CD4-positive, alpha-beta T cell treated with Interleukin-10 for 1 hour (primary cell): ENCODE measurements at regions not wholly inside any gene's neighbourhood (a gene's known extent, or its start where the extent isn't known, plus 50 kb on each side); places are given as distances from the start of the nearest gene placed in this dataset.
A peak's percentile ranks its signal among the peaks of the same experiment; 100 is the strongest.
"Not testable (repeated sequence)": the region's sequence is repeated elsewhere in the genome, so short reads cannot be mapped to it uniquely, and the experiment has no call there.

Source experiments
- DNase-seq: peaks from one replicate; pipeline ENCODE4 v3.0.0-alpha.2; 2020

- DNase-seq: no peak
Measured at GRCh38 chr12:92384571-92384970, 238.9 kb upstream of the BTG1 start.

DNA sequence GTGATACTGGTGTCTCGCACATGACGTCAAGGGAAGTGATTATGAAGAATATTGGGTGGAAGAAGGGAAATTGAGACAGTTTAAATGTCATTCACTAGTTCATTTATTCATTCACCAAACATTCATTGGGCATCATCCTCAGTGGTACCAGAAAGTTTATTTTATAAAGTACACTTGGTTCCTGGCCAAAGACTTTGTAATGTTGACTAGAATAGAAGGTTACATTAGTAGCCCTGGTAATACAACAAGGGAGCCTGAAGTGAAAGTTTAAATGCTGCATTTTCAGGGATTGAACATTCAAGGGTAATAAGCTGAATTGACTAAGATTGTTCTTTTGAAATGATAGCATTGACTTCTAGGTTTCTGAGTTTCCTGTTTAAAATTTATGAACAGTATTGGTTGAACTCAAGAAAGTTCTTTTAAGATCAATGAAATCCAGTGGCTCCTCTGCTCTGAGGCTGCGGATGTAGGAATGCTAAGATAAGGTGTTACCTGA lies 236.8 kb upstream of the BTG1 start:
- no peak for DNase-seq

GRCh38 chr12:92381856-92382255 lies 236.2 kb upstream of the BTG1 start:
- no peak for DNase-seq

DNA sequence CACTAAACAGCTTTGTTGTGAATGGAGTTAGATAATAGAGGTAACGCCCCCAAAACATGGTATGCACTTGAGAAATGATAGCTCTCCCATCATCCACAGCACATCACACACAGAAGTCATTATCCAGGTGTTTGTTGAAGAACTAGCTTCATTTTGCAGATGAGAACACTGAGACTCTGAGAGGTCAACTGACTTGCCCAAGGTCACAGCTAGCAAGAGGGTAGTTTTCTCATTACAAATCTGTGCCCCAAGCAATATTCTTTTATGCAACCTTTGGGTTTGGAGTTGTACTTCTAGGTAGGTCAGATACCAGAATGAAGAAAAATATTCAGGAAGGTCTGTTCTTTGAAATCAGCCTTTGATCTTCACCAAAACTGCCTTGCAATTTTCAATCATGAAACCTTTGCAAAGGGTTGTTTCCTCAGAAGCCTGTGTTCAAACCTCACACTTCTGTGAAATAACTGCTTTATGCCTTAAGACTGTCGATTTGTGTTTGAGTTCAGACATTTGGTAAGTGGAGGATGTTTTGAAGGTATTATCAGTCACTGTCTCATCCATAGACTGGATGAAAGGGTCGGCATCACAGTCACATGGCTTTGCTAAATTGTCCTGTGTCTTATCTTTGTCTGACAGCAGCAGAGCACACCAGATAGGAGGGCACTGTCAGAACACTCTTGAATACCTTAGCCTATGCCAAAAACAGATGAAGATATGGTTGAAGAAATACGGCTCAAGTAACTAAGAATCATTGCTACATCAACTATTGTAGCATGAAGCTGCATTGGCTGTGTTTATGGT lies 233.2 kb upstream of the BTG1 start:
- DNase-seq: peak; percentile 33

GRCh38 chr12:92375504-92375903 lies 229.9 kb upstream of the BTG1 start:
- not testable (repeated sequence) for DNase-seq

- no peak for DNase-seq
Measured at GRCh38 chr12:92370828-92371227, 225.2 kb upstream of the BTG1 start.

DNA sequence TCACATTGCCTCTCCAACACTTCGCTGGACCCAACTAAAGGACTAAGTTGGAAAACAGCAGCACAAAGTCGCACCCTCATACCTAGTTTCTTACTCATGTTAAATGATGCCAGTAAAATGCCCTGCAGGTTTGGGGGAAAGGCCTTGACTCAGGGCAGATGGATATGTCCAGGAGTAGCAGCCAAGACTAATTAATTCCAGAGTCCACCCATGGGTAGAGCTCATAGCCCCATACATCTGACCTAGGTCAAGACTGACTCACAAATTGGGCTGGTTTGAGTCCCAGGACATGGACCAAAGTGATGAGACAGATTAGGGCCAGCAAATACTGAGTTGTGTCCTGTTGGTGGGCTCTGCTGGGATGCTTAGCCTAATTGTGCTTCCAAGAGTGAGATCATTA lies 224.0 kb upstream of the BTG1 start:
- DNase-seq: no peak

GRCh38 chr12:92369056-92369455 lies 223.4 kb upstream of the BTG1 start:
- DNase-seq: no peak

DNA sequence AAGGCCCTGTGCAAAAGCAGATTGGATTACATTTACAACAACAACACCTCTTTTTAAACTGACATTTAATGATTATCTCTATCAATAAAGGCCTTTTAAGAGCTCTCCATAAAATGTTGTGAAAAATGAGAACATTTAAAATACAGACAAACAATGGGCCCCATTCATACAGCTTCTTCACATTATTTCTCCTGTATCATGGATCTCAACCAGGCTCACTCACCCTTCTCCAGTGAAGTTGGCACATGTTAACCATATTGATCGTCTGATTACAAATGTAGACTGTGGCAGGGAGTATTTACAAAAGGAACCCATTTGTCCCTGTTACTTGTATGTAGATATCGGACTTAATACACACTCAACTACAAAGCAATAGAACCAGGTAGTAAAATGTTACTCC lies 220.2 kb upstream of the BTG1 start:
- DNase-seq: no peak

- DNase-seq: no peak
Measured at GRCh38 chr12:92365333-92365732, 219.7 kb upstream of the BTG1 start.

- peak; percentile 63 for DNase-seq
Measured at GRCh38 chr12:92363295-92364146, 217.9 kb upstream of the BTG1 start.

GRCh38 chr12:92362785-92363184 lies 217.1 kb upstream of the BTG1 start:
- DNase-seq: peak; percentile 45

- no peak for DNase-seq
Measured at GRCh38 chr12:92362126-92362525, 216.5 kb upstream of the BTG1 start.

- peak; percentile 63 for DNase-seq
Measured at GRCh38 chr12:92360543-92360942, 214.9 kb upstream of the BTG1 start.

DNA sequence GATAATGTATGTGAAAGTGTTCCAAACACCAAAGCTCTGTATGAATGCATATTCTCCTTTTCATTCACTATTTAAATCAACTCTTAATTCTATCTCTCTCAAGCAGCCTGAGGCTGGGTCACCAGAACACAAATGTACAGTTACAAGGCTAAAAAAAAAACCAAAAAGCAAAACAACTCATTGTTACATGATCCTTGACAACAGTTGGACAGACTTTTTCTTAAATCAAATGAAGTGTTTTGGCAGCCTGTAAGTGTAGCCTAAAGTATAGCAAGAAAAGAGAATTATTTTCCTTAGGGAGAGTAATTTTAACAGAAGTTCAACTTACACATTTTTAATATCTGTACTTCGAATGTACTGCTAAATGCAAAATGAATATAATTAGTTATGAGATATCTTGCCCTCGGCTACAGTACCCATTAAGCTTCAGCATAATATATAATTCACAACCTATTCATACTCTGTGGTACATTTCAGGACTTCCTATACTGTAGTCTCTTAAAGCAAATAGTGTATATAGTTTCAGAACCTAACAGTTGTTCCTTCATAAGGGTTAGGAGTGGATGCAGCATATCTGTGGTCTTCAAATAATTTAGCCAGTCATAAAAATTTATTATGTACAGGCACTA lies 214.0 kb upstream of the BTG1 start:
- no peak for DNase-seq

DNA sequence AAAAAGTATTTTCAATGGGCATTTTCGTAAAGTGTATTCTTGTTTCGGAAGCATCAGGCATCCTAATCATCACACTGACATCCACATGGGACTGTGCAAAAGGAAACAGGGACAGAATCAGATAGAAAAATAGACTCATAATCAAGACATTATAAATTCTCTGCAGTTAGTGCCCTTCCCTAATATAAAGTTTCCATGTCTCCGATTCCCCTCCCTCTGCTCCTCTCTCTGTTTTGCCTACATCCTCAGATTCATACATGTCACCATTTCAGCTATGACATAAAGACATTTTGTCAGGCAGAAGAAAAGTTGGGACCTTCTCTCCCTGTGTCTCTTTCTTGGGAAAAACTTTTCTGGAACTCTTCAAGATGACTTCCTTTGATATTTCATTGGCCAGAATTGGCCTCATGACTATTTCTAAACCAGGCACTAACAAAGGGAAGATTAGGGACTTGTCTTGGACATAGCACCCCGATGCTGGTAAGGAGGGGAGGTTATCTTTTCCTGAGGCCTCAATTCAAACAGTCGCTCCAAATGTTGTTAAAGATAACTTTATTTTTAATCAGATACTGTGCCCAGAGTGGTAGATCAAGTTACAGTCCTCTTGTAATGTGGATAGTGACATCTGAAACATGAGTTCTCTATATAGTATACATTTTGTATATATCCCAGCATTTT lies 212.1 kb upstream of the BTG1 start:
- DNase-seq: no peak

DNA sequence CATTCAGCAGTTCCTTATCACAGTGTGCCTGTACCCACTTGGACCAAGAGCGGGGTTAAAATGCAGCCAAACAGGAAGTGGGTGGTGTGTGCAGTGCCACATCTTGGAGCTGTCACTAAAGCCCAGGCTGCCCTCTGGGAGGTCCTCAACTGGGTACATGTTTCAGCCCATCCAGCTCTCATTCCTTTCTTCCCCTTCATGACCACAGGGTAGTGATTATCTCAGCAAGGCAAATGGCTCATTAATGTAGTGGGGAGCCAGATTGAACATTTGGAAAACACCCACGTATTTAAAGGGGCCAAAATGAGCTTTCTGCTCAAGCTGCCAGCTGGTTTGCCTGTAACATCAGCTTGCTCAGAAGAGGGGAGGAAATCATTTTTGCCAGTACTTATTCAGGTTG lies 210.8 kb upstream of the BTG1 start:
- DNase-seq: no peak

DNA sequence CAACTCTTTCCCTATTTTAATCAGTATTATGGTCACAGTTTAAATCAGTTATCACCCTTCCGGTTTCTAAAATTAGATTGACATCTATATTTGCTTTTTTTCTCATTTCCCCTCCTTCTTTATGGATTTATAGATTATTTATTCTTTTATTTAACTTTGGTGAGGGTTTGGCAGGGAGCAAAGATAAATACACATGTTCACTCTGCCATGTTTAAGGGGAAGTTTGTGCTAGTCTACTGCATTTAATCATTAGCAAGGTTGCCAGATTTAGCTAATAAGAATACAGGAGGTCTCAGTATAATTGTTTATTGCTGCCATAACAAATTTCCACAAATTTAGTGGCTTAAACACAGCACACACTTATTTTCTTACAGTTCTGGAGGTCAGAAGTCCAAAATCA lies 204.0 kb upstream of the BTG1 start:
- no peak for DNase-seq

- DNase-seq: no peak
Measured at GRCh38 chr12:92342574-92342973, 196.9 kb upstream of the BTG1 start.

GRCh38 chr12:92341065-92341668 lies 195.5 kb upstream of the BTG1 start:
- DNase-seq: no peak

- no peak for DNase-seq
Measured at GRCh38 chr12:92340441-92341064, 194.9 kb upstream of the BTG1 start.

DNA sequence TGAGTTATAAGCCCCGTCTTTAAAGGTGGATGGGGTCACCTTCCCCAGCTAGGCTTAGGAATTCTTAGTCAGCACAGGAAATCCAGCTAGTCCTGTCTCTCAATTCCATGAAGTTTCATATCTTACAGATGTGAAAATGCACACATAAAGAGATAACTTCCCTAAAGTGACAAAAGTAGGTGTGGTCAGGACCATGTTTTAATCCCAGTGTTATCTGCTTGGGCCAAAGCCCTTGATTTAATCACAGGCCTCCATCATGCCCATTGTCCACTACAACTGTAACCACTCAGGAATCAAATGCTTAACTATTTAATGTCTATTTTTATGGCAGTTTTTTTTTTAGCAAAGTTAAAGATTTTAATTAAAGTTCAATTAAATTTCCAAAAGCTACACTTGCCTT lies 194.4 kb upstream of the BTG1 start:
- no peak for DNase-seq
